ENCODE measurements at regions not wholly inside any gene's neighbourhood (a gene's known extent, or its start where the extent isn't known, plus 50 kb on each side); places are given as distances from the start of the nearest gene placed in this dataset.

GRCh38 chr6:156560476-156560875, 216.7 kb upstream of the ARID1B start:
- no peak for DNase-seq (ENCODE audit: low spot score)

More at GRCh38 chr6:156560476-156560875, 216.7 kb upstream of the ARID1B start:
- TF ChIP-seq CREB1 (CRISPR knock-in tag; IDR thresholded peaks at IDR 0.05; ENCODE audit: low read depth): no peak
- TF ChIP-seq EZH2phosphoT487 (IDR thresholded peaks at IDR 0.05; ENCODE audit: unreplicated experiment): no peak
- TF ChIP-seq POLR2AphosphoS5 (IDR thresholded peaks at IDR 0.05; ENCODE audit: low read depth): no peak
- TF ChIP-seq ZNF331 (CRISPR knock-in tag; IDR thresholded peaks at IDR 0.05; ENCODE audit: low read depth): no peak
- no peak for TF ChIP-seq ETS1 (IDR thresholded peaks at IDR 0.05)
- no peak for TF ChIP-seq NANOG (IDR thresholded peaks at IDR 0.05; ENCODE audit: borderline replicate concordance)
- no peak for TF ChIP-seq JUNB (IDR thresholded peaks at IDR 0.05; ENCODE audit: unreplicated experiment)
- TF ChIP-seq CTCF (conservative IDR thresholded peaks at IDR 0.05; ENCODE audit: low read depth in 2 of 2): no peak
- no peak for TF ChIP-seq EZH2 (IDR thresholded peaks at IDR 0.05; ENCODE audit: low read depth, unreplicated experiment)
- TF ChIP-seq REST (IDR thresholded peaks at IDR 0.05; ENCODE audit: unreplicated experiment): no peak
- no peak for TF ChIP-seq STAT1 (IDR thresholded peaks at IDR 0.05; ENCODE audit: unreplicated experiment)
- no peak for TF ChIP-seq ZNF114 (CRISPR knock-in tag; IDR thresholded peaks at IDR 0.05)
- no peak for TF ChIP-seq ZNF462 (CRISPR knock-in tag; IDR thresholded peaks at IDR 0.05)
- Histone ChIP-seq H3K36me3 (ENCODE audit: insufficient read depth) (no peaks in the 10 kb centered on the region; the same call in 1 of the 2 replicates), H3K27me3 (ENCODE audit: insufficient read depth) (no peaks in the 10 kb centered on the region), H3K9me2 (ENCODE audit: insufficient read depth) (peaks cover 7% of the 10 kb centered on the region; the same call in 1 of the 2 replicates), H3K4me3 (no peak overlapping the region), H3K27ac (ENCODE audit: low read depth) (no peak overlapping the region), H4K20me1 (replicated peaks; ENCODE audit: insufficient read depth) (no peaks in the 10 kb centered on the region), H3K79me2 (replicated peaks; ENCODE audit: insufficient read depth) (no peaks in the 10 kb centered on the region), H3K4me2 (no peak overlapping the region), H3K4me1 (ENCODE audit: insufficient read depth) (no peaks in the 10 kb centered on the region), H3F3A (replicated peaks; ENCODE audit: low read depth) (no peaks in the 10 kb centered on the region), H2AFZ (no peak overlapping the region)
- Mint-ChIP-seq H3K4me3 (no peak overlapping the region), H3K4me1 (peaks cover 4% of the 10 kb centered on the region; the same call in 1 of the 3 replicates), H3K27me3 (ENCODE audit: insufficient read depth, low read depth, poor library complexity) (peaks cover 7% of the 10 kb centered on the region), H3K36me3 (ENCODE audit: low read depth) (peaks cover 3% of the 10 kb centered on the region; the same call in 2 of the 3 replicates), H3K9me3 (peaks cover 21% of the 10 kb centered on the region), H3K27ac (no peak overlapping the region)
- ATAC-seq: no peak

All from GM23338 (cell line).